Activated naive CD8-positive, alpha-beta T cell treated with anti-CD3 and anti-CD28 coated beads, Interleukin-2, amount 10 ng/mL, durations not matched to agents 7 days and 5 days (primary cell): ENCODE measurements at regions not wholly inside any gene's neighbourhood (a gene's known extent, or its start where the extent isn't known, plus 50 kb on each side); places are given as distances from the start of the nearest gene placed in this dataset.

ENCODE experiments used
- ATAC-seq: fragments of 150-1000 bp; cut with Tn5 transposase; one replicate; pipeline ENCODE4 v1.10.0; 2021; ENCODE audit warnings: low read depth, moderate library complexity
- POLR2A ChIA-PET: fragments of 350-600 bp; sonication (Branson Sonifier 250); formaldehyde crosslinking; loops from one replicate; lab custom pipeline; 2021; ENCODE audit warnings: antibody characterized with exemption; lab: Charles Lee
- DNase-seq: peaks from one replicate; pipeline ENCODE4 v3.0.0; 2021
- H3K27ac Mint-ChIP-seq: one replicate; pipeline ENCODE4 v1.8.0; 2022; ENCODE audit warnings: mild to moderate bottlenecking, mixed read lengths
- H3K27me3 Mint-ChIP-seq: one replicate; pipeline ENCODE4 v1.8.0; 2022; ENCODE audit warnings: mild to moderate bottlenecking, moderate library complexity, mixed read lengths
- H3K36me3 Mint-ChIP-seq: one replicate; pipeline ENCODE4 v1.8.0; 2021; ENCODE audit warnings: mild to moderate bottlenecking, mixed read lengths
- H3K4me1 Mint-ChIP-seq: one replicate; pipeline ENCODE4 v1.8.0; 2021; ENCODE audit warnings: mixed read lengths
- H3K4me3 Mint-ChIP-seq: one replicate; pipeline ENCODE4 v1.8.0; 2022; ENCODE audit warnings: mild to moderate bottlenecking, moderate library complexity, mixed read lengths
- H3K9me3 Mint-ChIP-seq: one replicate; pipeline ENCODE4 v1.8.0; 2021; ENCODE audit warnings: mixed read lengths

GRCh38 chr17:14826358-14826757, 438.8 kb downstream of the PMP22 start:
- H3K27me3 Mint-ChIP-seq = peaks cover 2% of the 10 kb centered on the region
- POLR2A ChIA-PET = no interaction called here
- ATAC-seq = no peak
- H3K36me3 Mint-ChIP-seq = no peaks in the 10 kb centered on the region
- H3K4me1 Mint-ChIP-seq = no peaks in the 10 kb centered on the region
- peaks cover 5% of the 10 kb centered on the region for H3K9me3 Mint-ChIP-seq
- H3K4me3 Mint-ChIP-seq = no peak overlapping the region
- no peak for DNase-seq
- H3K27ac Mint-ChIP-seq = no peak overlapping the region

GRCh38 chr17:14818469-14818868, 446.7 kb downstream of the PMP22 start:
- ATAC-seq = no peak
- Mint-ChIP-seq H3K27me3 (no peaks in the 10 kb centered on the region), H3K4me3 (no peak overlapping the region), H3K36me3 (no peaks in the 10 kb centered on the region), H3K9me3 (no peaks in the 10 kb centered on the region), H3K4me1 (no peaks in the 10 kb centered on the region), H3K27ac (no peak overlapping the region)
- no peak for DNase-seq
- POLR2A ChIA-PET = no interaction called here

GRCh38 chr17:14815079-14815478, 450.0 kb downstream of the PMP22 start:
- no peak for DNase-seq

GRCh38 chr17:14813649-14814370, 451.3 kb downstream of the PMP22 start:
- Mint-ChIP-seq H3K36me3 (no peaks in the 10 kb centered on the region), H3K4me1 (no peaks in the 10 kb centered on the region), H3K9me3 (no peaks in the 10 kb centered on the region), H3K27ac (no peak overlapping the region), H3K4me3 (no peak overlapping the region), H3K27me3 (no peaks in the 10 kb centered on the region)
- ATAC-seq = no peak
- POLR2A ChIA-PET = no interaction called here
- no peak for DNase-seq

More at GRCh38 chr17:14815079-14815478, 450.0 kb downstream of the PMP22 start:
- Mint-ChIP-seq H3K4me3 (no peak overlapping the region), H3K36me3 (no peaks in the 10 kb centered on the region), H3K9me3 (no peaks in the 10 kb centered on the region), H3K27ac (no peak overlapping the region), H3K27me3 (no peaks in the 10 kb centered on the region), H3K4me1 (no peaks in the 10 kb centered on the region)
- POLR2A ChIA-PET = no interaction called here
- no peak for ATAC-seq

GRCh38 chr17:14808425-14808824, 456.7 kb downstream of the PMP22 start:
- POLR2A ChIA-PET = no interaction called here
- ATAC-seq (no peak), DNase-seq (no peak)
- no peaks in the 10 kb centered on the region for H3K4me1 Mint-ChIP-seq
- H3K4me3 Mint-ChIP-seq = no peak overlapping the region
- peaks cover 5% of the 10 kb centered on the region for H3K9me3 Mint-ChIP-seq
- no peaks in the 10 kb centered on the region for H3K36me3 Mint-ChIP-seq
- no peaks in the 10 kb centered on the region for H3K27me3 Mint-ChIP-seq
- H3K27ac Mint-ChIP-seq = no peak overlapping the region

- H3K4me1 Mint-ChIP-seq = no peaks in the 10 kb centered on the region
- no peaks in the 10 kb centered on the region for H3K36me3 Mint-ChIP-seq
- DNase-seq (no peak), ATAC-seq (no peak)
- no peak overlapping the region for H3K27ac Mint-ChIP-seq
- no peaks in the 10 kb centered on the region for H3K27me3 Mint-ChIP-seq
- POLR2A ChIA-PET = no interaction called here
- peaks cover 5% of the 10 kb centered on the region for H3K9me3 Mint-ChIP-seq
- no peak overlapping the region for H3K4me3 Mint-ChIP-seq
These were observed 459.8 kb downstream of the PMP22 start for GRCh38 chr17:14805348-14805747.

GRCh38 chr17:14803826-14804225, 461.3 kb downstream of the PMP22 start:
- POLR2A ChIA-PET = no interaction called here
- no peak overlapping the region for H3K27ac Mint-ChIP-seq

GRCh38 chr17:14797801-14798200, 467.3 kb downstream of the PMP22 start:
- DNase-seq = no peak
- peaks cover 1% of the 10 kb centered on the region for H3K9me3 Mint-ChIP-seq
- no peaks in the 10 kb centered on the region for H3K36me3 Mint-ChIP-seq
- POLR2A ChIA-PET = no interaction called here
- no peak overlapping the region for H3K4me3 Mint-ChIP-seq
- H3K4me1 Mint-ChIP-seq = no peaks in the 10 kb centered on the region
- no peaks in the 10 kb centered on the region for H3K27me3 Mint-ChIP-seq
- H3K27ac Mint-ChIP-seq = no peak overlapping the region
- ATAC-seq = no peak

More at GRCh38 chr17:14803826-14804225, 461.3 kb downstream of the PMP22 start:
- Mint-ChIP-seq H3K9me3 (peaks cover 6% of the 10 kb centered on the region), H3K4me3 (no peak overlapping the region), H3K36me3 (no peaks in the 10 kb centered on the region), H3K4me1 (no peaks in the 10 kb centered on the region), H3K27me3 (no peaks in the 10 kb centered on the region)
- no peak for DNase-seq
- ATAC-seq = no peak

GRCh38 chr17:14797021-14797420, 468.1 kb downstream of the PMP22 start:
- ATAC-seq (no peak), DNase-seq (no peak)
- no peaks in the 10 kb centered on the region for H3K4me1 Mint-ChIP-seq
- H3K27me3 Mint-ChIP-seq = peaks cover 2% of the 10 kb centered on the region
- H3K27ac Mint-ChIP-seq = no peak overlapping the region
- peaks cover 1% of the 10 kb centered on the region for H3K9me3 Mint-ChIP-seq
- no peak overlapping the region for H3K4me3 Mint-ChIP-seq
- POLR2A ChIA-PET = no interaction called here
- no peaks in the 10 kb centered on the region for H3K36me3 Mint-ChIP-seq

- Mint-ChIP-seq H3K27me3 (peaks cover 3% of the 10 kb centered on the region), H3K36me3 (no peaks in the 10 kb centered on the region), H3K9me3 (peaks cover 1% of the 10 kb centered on the region), H3K4me3 (no peak overlapping the region), H3K27ac (no peak overlapping the region), H3K4me1 (no peaks in the 10 kb centered on the region)
- no peak for ATAC-seq
- DNase-seq = no peak
- POLR2A ChIA-PET = no interaction called here
These were observed 470.2 kb downstream of the PMP22 start for GRCh38 chr17:14794961-14795360.

- no peaks in the 10 kb centered on the region for H3K9me3 Mint-ChIP-seq
- H3K4me3 Mint-ChIP-seq = no peak overlapping the region
- H3K36me3 Mint-ChIP-seq = no peaks in the 10 kb centered on the region
- H3K27ac Mint-ChIP-seq = no peak overlapping the region
- DNase-seq = no peak
- H3K4me1 Mint-ChIP-seq = no peaks in the 10 kb centered on the region
- peaks cover 8% of the 10 kb centered on the region for H3K27me3 Mint-ChIP-seq
- no peak for ATAC-seq
- POLR2A ChIA-PET = no interaction called here
These were observed 471.9 kb downstream of the PMP22 start for GRCh38 chr17:14793237-14793636.

GRCh38 chr17:14792746-14793145, 472.4 kb downstream of the PMP22 start:
- DNase-seq (no peak), ATAC-seq (no peak)
- Mint-ChIP-seq H3K4me3 (no peak overlapping the region), H3K27me3 (peaks cover 10% of the 10 kb centered on the region), H3K4me1 (no peaks in the 10 kb centered on the region), H3K9me3 (no peaks in the 10 kb centered on the region), H3K36me3 (no peaks in the 10 kb centered on the region), H3K27ac (no peak overlapping the region)
- POLR2A ChIA-PET = no interaction called here

- POLR2A ChIA-PET = no interaction called here
- H3K4me1 Mint-ChIP-seq = no peaks in the 10 kb centered on the region
- DNase-seq (no peak), ATAC-seq (no peak)
- H3K4me3 Mint-ChIP-seq = no peak overlapping the region
- no peaks in the 10 kb centered on the region for H3K9me3 Mint-ChIP-seq
- H3K27ac Mint-ChIP-seq = no peak overlapping the region
- H3K27me3 Mint-ChIP-seq = peaks cover 10% of the 10 kb centered on the region
- H3K36me3 Mint-ChIP-seq = no peaks in the 10 kb centered on the region
These were observed 473.9 kb downstream of the PMP22 start for GRCh38 chr17:14791221-14791620.

GRCh38 chr17:14790521-14790920, 474.6 kb downstream of the PMP22 start:
- POLR2A ChIA-PET = no interaction called here
- DNase-seq = no peak
- Mint-ChIP-seq H3K4me1 (no peaks in the 10 kb centered on the region), H3K27me3 (peaks cover 10% of the 10 kb centered on the region), H3K36me3 (no peaks in the 10 kb centered on the region), H3K4me3 (no peak overlapping the region), H3K9me3 (no peaks in the 10 kb centered on the region), H3K27ac (no peak overlapping the region)
- no peak for ATAC-seq
